Epithelial cell of proximal tubule (primary cell): ENCODE measurements at regions not wholly inside any gene's neighbourhood (a gene's known extent, or its start where the extent isn't known, plus 50 kb on each side); places are given as distances from the start of the nearest gene placed in this dataset.

Source experiments
- DNase-seq: peaks from one replicate; pipeline ENCODE4 v3.0.0-alpha.2; 2011; ENCODE audit warnings: low read depth
- H3K4me3 ChIP-seq: 2 replicates; pipeline ENCODE4 v1.5.1; 2011; ENCODE audit warnings: low read depth, mild to moderate bottlenecking, low read length
- CTCF ChIP-seq: conservative IDR thresholded peaks from 2 replicates; pipeline ENCODE4 v1.5.1; 2012; ENCODE audit warnings: low read depth, mild to moderate bottlenecking, low read length

GRCh38 chr15:77856705-77857346, 220.7 kb downstream of the TBC1D2B start:
- no peak for TF ChIP-seq CTCF
- H3K4me3 ChIP-seq: no peak overlapping the region
- DNase-seq: no peak

- no peak for TF ChIP-seq CTCF
Measured at GRCh38 chr15:77855871-77856270, 221.6 kb downstream of the TBC1D2B start.

GRCh38 chr15:77854980-77855379, 222.3 kb upstream of the LINGO1 start:
- no peak for TF ChIP-seq CTCF
- H3K4me3 ChIP-seq: no peak overlapping the region
- DNase-seq: no peak

More at GRCh38 chr15:77855871-77856270, 221.6 kb downstream of the TBC1D2B start:
- DNase-seq: no peak
- H3K4me3 ChIP-seq: no peak overlapping the region

GRCh38 chr15:77853910-77854309, 221.2 kb upstream of the LINGO1 start:
- no peak for TF ChIP-seq CTCF
- no peak overlapping the region for H3K4me3 ChIP-seq
- no peak for DNase-seq

- TF ChIP-seq CTCF: no peak
- no peak for DNase-seq
- H3K4me3 ChIP-seq: no peak overlapping the region
Measured at GRCh38 chr15:77853008-77853328, 220.3 kb upstream of the LINGO1 start.

GRCh38 chr15:77852241-77853007, 219.7 kb upstream of the LINGO1 start:
- no peak overlapping the region for H3K4me3 ChIP-seq
- TF ChIP-seq CTCF: no peak
- no peak for DNase-seq

GRCh38 chr15:77851691-77852090, 219.0 kb upstream of the LINGO1 start:
- no peak overlapping the region for H3K4me3 ChIP-seq
- DNase-seq: peak; percentile 92
- no peak for TF ChIP-seq CTCF
